ENCODE measurements at regions not wholly inside any gene's neighbourhood (a gene's known extent, or its start where the extent isn't known, plus 50 kb on each side); places are given as distances from the start of the nearest gene placed in this dataset.
"Not testable (repeated sequence)": the region's sequence is repeated elsewhere in the genome, so short reads cannot be mapped to it uniquely, and the experiment has no call there.

DNA sequence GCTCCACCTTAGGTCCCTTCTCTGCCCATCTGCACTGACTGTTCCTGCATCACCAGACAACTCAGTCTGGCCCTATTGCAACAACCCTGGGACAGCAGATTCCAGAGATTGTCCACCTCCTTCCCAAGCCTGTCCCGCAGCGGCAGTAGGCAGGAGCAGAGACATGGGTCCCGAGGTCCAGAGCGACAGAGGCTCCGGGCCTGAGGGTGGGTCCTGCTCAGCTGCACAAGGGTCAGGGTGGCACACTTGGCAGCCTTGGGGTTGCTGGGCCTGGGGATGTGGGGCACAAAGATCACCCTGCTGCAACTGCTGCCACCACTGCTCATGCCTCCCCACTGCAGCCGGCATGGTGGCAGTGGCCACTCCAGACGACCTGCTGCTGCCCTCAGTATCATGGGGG is 674.5 kb downstream of the SH3BGRL start:
- TF ChIP-seq POLR2A (IDR thresholded peaks at IDR 0.05) (no peak), CTCF (IDR thresholded peaks at IDR 0.05) (no peak)
- no peaks in the 10 kb centered on the region for H3K36me3 ChIP-seq
- H3K9me3 ChIP-seq: peaks cover 0 to 4% (median 0%) of the 10 kb centered on the region in 3 donors
- no peak overlapping the region for H3K27ac ChIP-seq
- H3K27me3 ChIP-seq: no peaks in the 10 kb centered on the region
- intact Hi-C loops (cut with DNase I): no loop called here
- no peaks in the 10 kb centered on the region for H3K4me1 ChIP-seq
- no peak overlapping the region for H3K4me3 ChIP-seq
- 71% methylated on average over 1 of the region's 7 CpGs; no CpG with 5 or more reads in 1 of the 2 donors for WGBS, 2 donors
- no peak for DNase-seq

GRCh38 chrX:81890521-81890920 is 688.6 kb downstream of the SH3BGRL start:
- Histone ChIP-seq H3K27me3 (no peaks in the 10 kb centered on the region), H3K4me1 (no peaks in the 10 kb centered on the region), H3K36me3 (no peaks in the 10 kb centered on the region), H3K9me3 (no peaks in the 10 kb centered on the region), H3K4me3 (no peak overlapping the region), H3K27ac (no peak overlapping the region)
- 20 to 29% methylated on average over 1 of the region's 1 CpG for WGBS, 2 donors
- TF ChIP-seq POLR2A (IDR thresholded peaks at IDR 0.05) (no peak), CTCF (IDR thresholded peaks at IDR 0.05) (no peak)
- intact Hi-C loops (cut with DNase I): no loop called here
- no peak for DNase-seq

DNA sequence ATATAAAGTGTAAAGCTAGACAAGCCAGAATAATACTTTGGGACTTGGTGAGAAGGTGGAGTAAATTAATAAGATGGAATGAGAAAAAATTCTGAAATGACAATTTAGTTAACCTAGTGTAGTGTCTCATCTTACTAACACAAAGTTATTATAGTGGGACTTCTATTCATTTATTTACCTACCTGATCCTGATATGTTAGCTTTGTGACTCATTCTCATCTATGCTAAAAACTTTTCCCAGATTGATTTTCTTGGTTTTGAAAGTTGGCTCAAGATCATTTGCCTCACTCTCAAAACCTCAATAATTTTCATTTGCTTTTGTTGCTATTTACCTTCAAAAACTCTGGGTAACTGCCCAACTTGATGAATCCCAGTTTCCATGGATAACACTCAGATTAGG is 698.6 kb downstream of the SH3BGRL start:
- TF ChIP-seq CTCF (IDR thresholded peaks at IDR 0.05): no peak
- TF ChIP-seq POLR2A (IDR thresholded peaks at IDR 0.05): no peak
- H3K4me1 ChIP-seq: no peaks in the 10 kb centered on the region
- no peaks in the 10 kb centered on the region for H3K9me3 ChIP-seq
- intact Hi-C loops (cut with DNase I): no loop called here
- no peak for DNase-seq
- H3K27ac ChIP-seq: no peak overlapping the region
- H3K36me3 ChIP-seq: no peaks in the 10 kb centered on the region
- H3K27me3 ChIP-seq: no peaks in the 10 kb centered on the region
- H3K4me3 ChIP-seq: no peak overlapping the region

GRCh38 chrX:81925812-81926211 is 723.9 kb downstream of the SH3BGRL start:
- TF ChIP-seq CTCF (IDR thresholded peaks at IDR 0.05): no peak
- no peak for TF ChIP-seq POLR2A (IDR thresholded peaks at IDR 0.05)
- H3K27ac ChIP-seq: no peak overlapping the region
- H3K4me3 ChIP-seq: no peak overlapping the region
- H3K36me3 ChIP-seq: no peaks in the 10 kb centered on the region
- H3K9me3 ChIP-seq: no peaks in the 10 kb centered on the region
- 40% methylated on average over 1 of the region's 2 CpGs; no CpG with 5 or more reads in 1 of the 2 donors for WGBS, 2 donors
- intact Hi-C loops (cut with DNase I): no loop called here
- no peaks in the 10 kb centered on the region for H3K27me3 ChIP-seq
- no peaks in the 10 kb centered on the region for H3K4me1 ChIP-seq
- DNase-seq: no peak

DNA sequence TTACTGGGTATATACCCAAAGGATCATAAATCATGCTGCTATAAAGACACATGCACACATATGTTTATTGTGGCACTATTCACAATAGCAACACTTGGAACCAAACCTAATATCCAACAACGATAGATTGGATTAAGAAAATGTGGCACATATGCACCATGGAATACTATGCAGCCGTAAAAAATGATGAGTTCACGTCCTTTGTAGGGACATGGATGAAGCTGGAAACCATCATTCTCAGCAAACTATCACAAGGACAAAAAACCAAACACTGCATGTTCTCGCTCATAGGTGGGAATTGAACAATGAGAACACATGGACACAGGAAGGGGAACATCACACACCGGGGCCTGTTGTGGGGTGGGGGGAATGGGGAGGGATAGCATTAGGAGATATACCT is 744.0 kb downstream of the SH3BGRL start:
- DNase-seq; H3K27me3 ChIP-seq; H3K4me1 ChIP-seq; intact Hi-C loops (cut with DNase I); H3K4me3 ChIP-seq; H3K36me3 ChIP-seq; H3K9me3 ChIP-seq; H3K27ac ChIP-seq: not testable (repeated sequence)
- WGBS, 2 donors: 79 to 84% methylated on average over 4 to 5 of the region's 5 CpGs

DNA sequence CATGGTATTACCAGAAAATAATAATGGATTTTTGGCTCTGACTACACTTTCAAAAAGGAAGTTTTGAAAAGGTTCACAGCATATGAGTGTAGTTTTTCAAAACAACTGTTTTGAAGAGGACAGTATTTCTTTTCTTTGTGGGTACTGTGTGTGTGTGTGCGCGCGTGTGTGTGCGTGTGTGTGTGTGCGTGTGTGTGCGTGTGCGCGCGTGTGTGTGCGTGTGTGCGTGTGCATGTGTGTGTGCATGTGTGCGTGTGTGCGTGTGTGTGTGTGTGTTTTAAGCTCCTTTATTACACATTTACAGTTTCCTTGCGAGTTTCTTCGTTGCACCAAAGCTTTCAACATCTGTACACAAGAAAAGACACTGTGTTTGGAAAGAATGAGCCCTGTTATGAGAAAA is 755.4 kb downstream of the SH3BGRL start:
- no peaks in the 10 kb centered on the region for H3K9me3 ChIP-seq
- intact Hi-C loops (cut with DNase I): no loop called here
- TF ChIP-seq POLR2A (IDR thresholded peaks at IDR 0.05) (no peak), CTCF (IDR thresholded peaks at IDR 0.05) (no peak)
- 77 to 78% methylated on average over 15 of the region's 15 CpGs for WGBS, 2 donors
- H3K4me3 ChIP-seq: no peak overlapping the region
- no peaks in the 10 kb centered on the region for H3K36me3 ChIP-seq
- no peaks in the 10 kb centered on the region for H3K27me3 ChIP-seq
- H3K4me1 ChIP-seq: no peaks in the 10 kb centered on the region
- H3K27ac ChIP-seq: no peak overlapping the region
- DNase-seq: no peak
